ENCODE measurements at regions not wholly inside any gene's neighbourhood (a gene's known extent, or its start where the extent isn't known, plus 50 kb on each side); places are given as distances from the start of the nearest gene placed in this dataset.

DNA sequence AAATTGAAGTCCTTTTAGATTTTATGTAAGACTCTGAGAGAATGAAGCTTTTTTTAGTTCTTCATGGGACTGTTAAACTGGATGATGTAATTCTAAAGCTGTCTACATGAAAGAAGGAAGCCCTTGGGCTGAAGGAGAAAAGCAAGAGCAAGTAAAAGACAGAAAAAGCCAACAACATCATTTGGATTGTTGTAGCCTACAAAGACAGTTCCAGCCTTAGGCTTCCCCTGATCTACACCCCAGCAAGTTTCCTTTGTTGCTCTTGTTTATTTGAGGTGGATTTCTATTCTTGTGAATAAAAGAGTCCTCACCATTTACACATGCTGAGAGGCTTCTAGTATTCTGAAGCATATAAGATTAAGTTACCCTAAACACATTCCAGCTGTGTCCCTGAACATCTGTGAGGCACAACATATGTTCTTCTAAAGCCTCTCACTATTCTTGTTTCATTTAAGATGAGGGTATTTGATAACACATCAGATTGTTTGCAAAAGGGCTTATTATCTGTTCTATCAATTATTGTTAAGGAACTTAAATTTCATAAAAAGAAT lies 377.8 kb downstream of the LNPK start:
- intact Hi-C loops (cut with micrococcal nuclease; ENCODE audit: unreplicated experiment): no loop called here
- BruUV-seq (replicated peaks): no TSS peak
- ChIA-PET POLR2A (ENCODE audit: low non-redundant PET) (interaction anchor here (0.8 kb wide), 1 partner anchor 122 kb away, joined by 8 read pairs; no protein-coding TSS in a partner anchor), CTCF (interaction anchor here (0.6 kb wide), 1 partner anchor 12 kb away, joined by 4 read pairs; no protein-coding TSS in a partner anchor)
- Histone ChIP-seq H3K9me3 (ENCODE audit: low read depth, low read length, poor library complexity, severe bottlenecking) (no peaks in the 10 kb centered on the region), H3K4me3 (ENCODE audit: low read depth, low read length, poor library complexity, severe bottlenecking) (no peak overlapping the region), H3K4me1 (ENCODE audit: insufficient read depth, low read length, poor library complexity, severe bottlenecking) (peaks cover 11% of the 10 kb centered on the region), H3K27me3 (replicated peaks; ENCODE audit: insufficient read depth, low read depth, low read length, poor library complexity) (no peaks in the 10 kb centered on the region), H3K27ac (ENCODE audit: low read depth, low read length, poor library complexity, severe bottlenecking) (no peak overlapping the region), H3K36me3 (ENCODE audit: insufficient read depth, low read length, poor library complexity, severe bottlenecking) (no peaks in the 10 kb centered on the region)
- TF ChIP-seq, protein P1, sequence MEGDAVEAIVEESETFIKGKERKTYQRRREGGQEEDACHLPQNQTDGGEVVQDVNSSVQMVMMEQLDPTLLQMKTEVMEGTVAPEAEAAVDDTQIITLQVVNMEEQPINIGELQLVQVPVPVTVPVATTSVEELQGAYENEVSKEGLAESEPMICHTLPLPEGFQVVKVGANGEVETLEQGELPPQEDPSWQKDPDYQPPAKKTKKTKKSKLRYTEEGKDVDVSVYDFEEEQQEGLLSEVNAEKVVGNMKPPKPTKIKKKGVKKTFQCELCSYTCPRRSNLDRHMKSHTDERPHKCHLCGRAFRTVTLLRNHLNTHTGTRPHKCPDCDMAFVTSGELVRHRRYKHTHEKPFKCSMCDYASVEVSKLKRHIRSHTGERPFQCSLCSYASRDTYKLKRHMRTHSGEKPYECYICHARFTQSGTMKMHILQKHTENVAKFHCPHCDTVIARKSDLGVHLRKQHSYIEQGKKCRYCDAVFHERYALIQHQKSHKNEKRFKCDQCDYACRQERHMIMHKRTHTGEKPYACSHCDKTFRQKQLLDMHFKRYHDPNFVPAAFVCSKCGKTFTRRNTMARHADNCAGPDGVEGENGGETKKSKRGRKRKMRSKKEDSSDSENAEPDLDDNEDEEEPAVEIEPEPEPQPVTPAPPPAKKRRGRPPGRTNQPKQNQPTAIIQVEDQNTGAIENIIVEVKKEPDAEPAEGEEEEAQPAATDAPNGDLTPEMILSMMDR (conservative IDR thresholded peaks at IDR 0.05; ENCODE audit: low read depth, low read length): no peak
- no peak for TF ChIP-seq EZH2 (IDR thresholded peaks at IDR 0.05; ENCODE audit: borderline replicate concordance, low read depth, low read length, poor library complexity, severe bottlenecking)
- DNase-seq (ENCODE audit: low spot score): peak; percentile 25

DNA sequence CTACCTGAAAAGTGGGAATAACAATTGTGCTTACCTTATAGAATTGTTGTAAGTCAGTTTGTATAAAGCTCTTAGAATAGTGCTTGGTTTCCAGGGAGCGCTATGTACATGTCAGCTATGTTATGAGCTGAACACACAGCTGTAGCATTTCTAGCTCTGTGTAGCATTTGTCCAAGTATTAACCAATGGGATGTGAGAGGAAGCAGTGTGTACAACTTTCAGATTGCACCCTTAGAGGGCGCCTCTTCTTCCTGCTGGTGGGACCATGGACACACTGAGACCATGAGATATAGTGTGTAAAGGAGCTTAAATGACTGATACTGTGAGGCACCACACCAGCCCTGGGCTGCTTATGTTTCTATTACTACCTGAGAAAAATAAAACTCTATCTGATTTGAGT lies 380.2 kb downstream of the LNPK start:
- Histone ChIP-seq H3K4me3 (ENCODE audit: low read depth, low read length, poor library complexity, severe bottlenecking) (no peak overlapping the region), H3K9me3 (ENCODE audit: low read depth, low read length, poor library complexity, severe bottlenecking) (no peaks in the 10 kb centered on the region), H3K36me3 (ENCODE audit: insufficient read depth, low read length, poor library complexity, severe bottlenecking) (no peaks in the 10 kb centered on the region), H3K4me1 (ENCODE audit: insufficient read depth, low read length, poor library complexity, severe bottlenecking) (peaks cover 11% of the 10 kb centered on the region), H3K27ac (ENCODE audit: low read depth, low read length, poor library complexity, severe bottlenecking) (no peak overlapping the region), H3K27me3 (replicated peaks; ENCODE audit: insufficient read depth, low read depth, low read length, poor library complexity) (no peaks in the 10 kb centered on the region)
- no peak for TF ChIP-seq EZH2 (IDR thresholded peaks at IDR 0.05; ENCODE audit: borderline replicate concordance, low read depth, low read length, poor library complexity, severe bottlenecking)
- TF ChIP-seq, protein P1 (conservative IDR thresholded peaks at IDR 0.05; ENCODE audit: low read depth, low read length): peak; percentile 52
- peak; percentile 34 for DNase-seq (ENCODE audit: low spot score)
- intact Hi-C loops (cut with micrococcal nuclease; ENCODE audit: unreplicated experiment): no loop called here
- ChIA-PET CTCF (interaction anchor here (1.2 kb wide), 1 partner anchor 67 kb away, joined by 3 read pairs; no protein-coding TSS in a partner anchor), POLR2A (ENCODE audit: low non-redundant PET) (no interaction called here)
- no TSS peak for BruUV-seq (replicated peaks)

DNA sequence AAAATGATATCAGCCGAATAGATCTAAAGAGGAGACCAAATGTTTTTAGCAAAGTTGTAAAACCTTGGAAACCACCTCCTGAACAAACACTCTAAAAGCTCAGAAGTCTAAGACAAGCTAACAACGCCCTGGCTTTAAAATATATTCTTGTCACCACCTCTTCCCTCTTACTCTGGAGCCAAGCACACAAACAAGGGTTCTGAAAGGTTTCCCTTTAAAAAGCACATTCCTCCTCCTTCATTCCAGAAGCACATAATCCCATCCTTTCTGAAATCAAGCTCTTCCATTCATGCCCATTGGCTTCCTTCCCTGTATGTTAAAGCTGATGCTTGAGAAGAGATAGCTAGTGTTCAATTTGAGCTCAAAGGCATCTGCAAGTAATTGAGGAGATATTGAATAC lies 382.0 kb downstream of the LNPK start:
- H3K9me3 ChIP-seq (ENCODE audit: low read depth, low read length, poor library complexity, severe bottlenecking): no peaks in the 10 kb centered on the region
- intact Hi-C loops (cut with micrococcal nuclease; ENCODE audit: unreplicated experiment): no loop called here
- peaks cover 11% of the 10 kb centered on the region for H3K4me1 ChIP-seq (ENCODE audit: insufficient read depth, low read length, poor library complexity, severe bottlenecking)
- POLR2A ChIA-PET (ENCODE audit: low non-redundant PET): interaction anchor here (0.6 kb wide), 2 partner anchors 237 to 796 kb away, joined by 3 read pairs; no protein-coding TSS in a partner anchor
- TF ChIP-seq, protein P1 (conservative IDR thresholded peaks at IDR 0.05; ENCODE audit: low read depth, low read length): no peak
- no peak for TF ChIP-seq EZH2 (IDR thresholded peaks at IDR 0.05; ENCODE audit: borderline replicate concordance, low read depth, low read length, poor library complexity, severe bottlenecking)
- H3K27me3 ChIP-seq (replicated peaks; ENCODE audit: insufficient read depth, low read depth, low read length, poor library complexity): peaks cover 3% of the 10 kb centered on the region
- no peaks in the 10 kb centered on the region for H3K36me3 ChIP-seq (ENCODE audit: insufficient read depth, low read length, poor library complexity, severe bottlenecking)
- CTCF ChIA-PET: no interaction called here
- no peak overlapping the region for H3K4me3 ChIP-seq (ENCODE audit: low read depth, low read length, poor library complexity, severe bottlenecking)
- BruUV-seq (replicated peaks): no TSS peak
- no peak for DNase-seq (ENCODE audit: low spot score)
- H3K27ac ChIP-seq (ENCODE audit: low read depth, low read length, poor library complexity, severe bottlenecking): no peak overlapping the region

Measured in A673 (cell line).